ENCODE measurements at regions not wholly inside any gene's neighbourhood (a gene's known extent, or its start where the extent isn't known, plus 50 kb on each side); places are given as distances from the start of the nearest gene placed in this dataset.

DNA sequence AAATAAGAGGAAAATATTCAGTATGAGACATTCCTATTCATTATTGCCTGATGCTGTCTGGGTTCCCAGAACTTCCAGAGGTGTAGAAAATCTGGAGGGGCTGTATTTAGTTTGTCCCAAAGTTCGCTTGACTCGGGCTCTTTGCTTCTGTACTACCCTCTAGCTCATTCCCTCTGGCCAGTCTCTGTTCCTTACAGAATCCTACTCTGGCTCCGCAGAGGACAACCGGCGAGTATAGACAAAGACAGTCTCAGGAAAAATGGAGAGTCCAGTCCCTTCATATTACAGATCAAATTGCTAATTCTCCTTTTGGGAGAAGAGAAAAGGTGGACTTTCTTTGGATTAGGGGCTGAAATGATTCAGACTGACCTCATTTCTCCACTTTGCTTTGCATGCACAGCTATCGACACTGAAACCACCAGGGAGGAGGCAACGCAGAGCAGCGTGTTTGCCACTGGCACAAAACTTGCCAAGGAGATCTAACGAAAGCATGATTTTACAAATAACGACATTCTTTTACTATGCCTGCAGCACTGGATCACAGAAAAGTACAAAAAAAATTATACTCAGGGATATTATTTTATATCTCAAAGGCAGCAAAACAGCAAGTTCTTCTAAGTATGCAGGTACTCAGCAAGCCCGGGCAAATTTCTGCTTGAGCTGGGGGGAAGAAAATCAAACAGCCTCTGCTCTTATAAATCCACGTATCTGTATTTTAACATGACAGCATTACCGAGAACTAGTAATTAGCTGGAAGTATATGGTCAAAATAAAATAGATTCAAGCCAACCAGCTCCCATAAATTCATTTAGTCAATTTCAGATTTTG is 279.7 kb downstream of the NPR3 start:
- no peak for DNase-seq (ENCODE audit: low read depth)

DNA sequence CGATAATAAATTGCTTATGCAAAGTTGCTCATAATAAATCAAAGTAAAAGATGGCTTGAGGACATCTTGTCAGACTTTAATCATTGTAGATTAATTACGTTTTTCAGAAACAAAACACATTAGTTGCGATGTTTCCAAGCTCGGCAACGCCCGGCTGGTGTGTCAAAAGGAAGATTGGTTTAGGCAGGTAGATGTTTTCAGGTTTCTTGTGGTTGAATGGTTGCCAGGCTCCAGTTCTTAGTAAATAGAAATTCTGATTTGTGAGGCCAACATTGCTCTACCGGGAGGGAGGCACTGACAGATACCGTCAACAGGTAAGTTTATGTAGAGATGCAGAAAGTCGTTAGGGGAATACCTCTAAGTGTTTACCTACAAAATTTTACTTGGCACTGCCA is 280.3 kb downstream of the NPR3 start:
- DNase-seq (ENCODE audit: low read depth): no peak

GRCh38 chr5:32996336-32996735 is 285.2 kb downstream of the NPR3 start:
- DNase-seq (ENCODE audit: low read depth): no peak

- no peak for DNase-seq (ENCODE audit: low read depth)
Observed at GRCh38 chr5:33008751-33009418, 297.8 kb downstream of the NPR3 start.

GRCh38 chr5:33010846-33011245 is 299.7 kb downstream of the NPR3 start:
- DNase-seq (ENCODE audit: low read depth): no peak

DNA sequence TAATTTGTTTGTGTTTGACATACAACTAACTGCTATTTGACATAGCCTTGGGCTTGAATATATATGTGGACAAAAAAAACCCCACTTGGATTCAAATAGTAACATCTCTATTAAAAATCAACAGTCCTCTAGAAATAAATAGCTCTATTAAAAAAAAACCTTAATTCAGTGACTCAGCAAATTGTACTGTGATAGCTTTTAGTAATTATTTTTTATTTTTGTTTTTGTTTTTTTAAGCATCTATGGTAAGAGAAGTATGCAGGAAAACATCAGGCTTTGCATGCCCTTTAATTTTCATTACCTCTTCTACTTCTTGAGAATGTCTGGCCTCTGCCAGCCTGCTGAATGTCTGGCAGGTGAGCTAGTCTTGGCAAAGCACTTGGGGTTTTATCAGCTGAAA is 300.7 kb downstream of the NPR3 start:
- no peak for DNase-seq (ENCODE audit: low read depth)

DNA sequence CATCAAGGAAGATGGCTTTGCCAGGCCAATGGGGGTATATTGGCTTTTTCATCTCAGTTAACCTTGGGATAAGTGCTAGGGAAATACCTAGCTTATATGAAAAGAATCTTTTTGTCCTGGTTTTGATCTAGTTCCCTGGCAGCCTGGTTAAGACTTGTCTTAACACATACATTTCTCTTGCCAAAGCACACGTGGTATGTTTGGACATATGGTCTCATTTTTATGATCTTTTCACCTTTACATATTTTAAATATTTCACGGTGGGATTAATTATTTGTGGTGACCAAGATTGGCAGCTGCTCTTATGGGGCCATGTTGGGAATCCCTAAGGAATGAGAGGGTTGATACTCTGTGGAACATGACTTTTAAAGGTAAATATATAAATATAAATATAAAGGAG is 312.5 kb downstream of the NPR3 start:
- DNase-seq (ENCODE audit: low read depth): no peak

DNA sequence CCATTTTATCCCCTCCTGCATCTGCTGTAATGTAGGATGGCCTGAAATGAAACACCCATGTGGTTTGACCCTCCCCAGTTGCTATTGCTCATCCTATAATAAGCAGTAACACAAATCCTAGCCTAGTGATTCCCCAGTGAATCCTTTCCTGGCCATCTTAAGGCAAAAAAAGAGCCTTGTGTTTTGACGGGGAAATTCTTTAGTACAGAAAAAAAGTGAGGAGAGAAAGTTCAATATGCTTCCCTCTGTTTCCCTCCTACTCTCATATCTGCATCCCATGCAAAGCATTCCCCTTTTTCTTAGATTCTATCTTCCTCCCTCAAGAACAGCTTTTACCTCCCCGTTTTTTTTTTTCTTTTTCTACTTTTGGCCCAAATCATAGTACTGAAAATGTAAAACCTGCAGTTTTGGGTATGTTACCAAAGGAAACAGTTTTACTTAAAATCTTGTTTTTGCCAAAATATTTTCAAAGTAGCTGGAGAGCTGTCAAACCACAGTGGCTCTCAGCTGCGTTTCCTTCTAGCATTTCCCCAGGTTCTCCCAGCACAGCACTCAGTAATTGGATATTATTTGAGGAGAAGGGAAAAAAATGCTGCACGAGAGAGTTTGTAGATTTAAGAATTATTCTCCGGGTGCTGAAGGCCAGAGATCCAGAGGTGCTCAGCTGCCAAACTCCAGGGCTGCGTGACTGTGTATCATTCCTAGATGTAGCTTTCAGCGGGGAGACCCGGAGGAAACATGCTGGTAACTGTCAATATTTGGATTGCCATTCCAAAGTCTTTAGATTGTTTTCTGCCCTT is 321.4 kb downstream of the NPR3 start:
- DNase-seq (ENCODE audit: low read depth): peak; percentile 65

GRCh38 chr5:33033516-33033915 is 322.4 kb downstream of the NPR3 start:
- DNase-seq (ENCODE audit: low read depth): no peak

DNA sequence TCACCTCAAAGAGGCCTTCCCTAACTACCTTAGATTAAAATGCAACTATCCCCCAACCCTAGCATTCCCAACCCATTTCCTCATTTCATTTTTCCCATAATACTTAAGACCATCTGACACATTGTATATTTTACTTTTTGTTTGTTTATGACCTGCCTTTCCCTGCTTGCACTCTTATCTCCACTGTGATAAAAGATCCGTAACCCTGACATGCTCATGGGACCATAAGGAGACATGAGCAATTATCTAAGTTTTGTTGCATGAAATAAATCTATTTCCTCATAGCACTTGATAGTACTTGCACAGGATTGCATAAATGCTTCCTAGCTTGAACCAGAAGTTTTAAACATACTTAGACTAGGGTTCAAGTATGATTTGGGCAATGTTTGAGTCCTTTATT is 323.7 kb downstream of the NPR3 start:
- DNase-seq (ENCODE audit: low read depth): no peak

DNA sequence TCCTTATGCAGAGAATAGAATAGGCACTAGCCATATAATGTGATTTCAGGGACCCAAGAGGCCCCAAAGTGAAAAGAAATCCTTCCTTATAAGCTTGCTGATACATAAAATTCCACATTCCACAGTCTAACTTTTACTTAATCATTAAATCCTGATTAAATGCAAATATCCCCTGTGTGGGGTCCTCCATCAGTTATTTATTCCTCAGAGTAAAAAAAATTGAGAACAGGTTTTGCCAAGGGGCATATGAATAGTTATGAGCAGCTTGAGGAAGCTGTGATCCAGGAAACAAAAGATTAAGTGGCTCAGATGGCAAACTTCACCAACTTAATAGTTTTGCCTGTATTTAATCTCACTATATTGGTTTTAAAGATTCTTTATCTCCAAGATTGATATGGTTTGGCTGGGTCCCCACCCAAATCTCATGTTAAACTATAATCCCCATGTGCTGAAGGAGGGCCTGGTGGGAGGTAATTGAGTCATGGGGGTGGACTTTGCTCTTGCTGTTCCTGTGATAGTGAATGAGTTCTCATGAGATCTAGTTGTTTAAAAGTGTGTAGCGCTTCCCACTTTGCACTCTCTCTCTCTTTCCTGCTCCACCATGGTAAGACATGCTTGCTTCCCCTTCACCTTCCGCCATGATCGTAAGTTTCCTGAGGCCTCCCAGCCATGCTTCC is 324.9 kb downstream of the NPR3 start:
- DNase-seq (ENCODE audit: low read depth): no peak

GRCh38 chr5:33037076-33037475 is 326.0 kb downstream of the NPR3 start:
- DNase-seq (ENCODE audit: low read depth): no peak

GRCh38 chr5:33041586-33041985 is 330.5 kb downstream of the NPR3 start:
- DNase-seq (ENCODE audit: low read depth): no peak

- DNase-seq (ENCODE audit: low read depth): no peak
Observed at GRCh38 chr5:33043343-33043997, 332.3 kb downstream of the NPR3 start.

DNA sequence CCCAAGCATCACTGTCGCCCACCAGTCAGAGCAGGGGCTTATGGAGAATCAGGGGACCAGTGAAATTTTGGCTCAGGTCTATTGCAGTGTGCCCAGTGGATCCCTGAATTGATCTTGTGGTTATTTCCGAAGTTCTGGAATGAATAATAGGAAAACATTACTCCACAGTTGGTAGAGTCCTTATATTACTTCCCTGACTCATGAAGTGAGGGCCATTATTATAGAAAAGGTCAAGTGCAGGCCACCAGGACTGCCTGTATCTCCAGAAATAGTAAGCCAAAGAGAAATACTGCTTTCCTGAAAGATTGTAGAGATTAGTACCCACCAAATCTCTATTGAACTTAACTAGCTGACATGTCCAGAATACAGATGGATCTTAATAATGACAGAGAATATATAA is 335.0 kb downstream of the NPR3 start:
- DNase-seq (ENCODE audit: low read depth): no peak

GRCh38 chr5:33048315-33048714 is 337.2 kb downstream of the NPR3 start:
- DNase-seq (ENCODE audit: low read depth): no peak

DNA sequence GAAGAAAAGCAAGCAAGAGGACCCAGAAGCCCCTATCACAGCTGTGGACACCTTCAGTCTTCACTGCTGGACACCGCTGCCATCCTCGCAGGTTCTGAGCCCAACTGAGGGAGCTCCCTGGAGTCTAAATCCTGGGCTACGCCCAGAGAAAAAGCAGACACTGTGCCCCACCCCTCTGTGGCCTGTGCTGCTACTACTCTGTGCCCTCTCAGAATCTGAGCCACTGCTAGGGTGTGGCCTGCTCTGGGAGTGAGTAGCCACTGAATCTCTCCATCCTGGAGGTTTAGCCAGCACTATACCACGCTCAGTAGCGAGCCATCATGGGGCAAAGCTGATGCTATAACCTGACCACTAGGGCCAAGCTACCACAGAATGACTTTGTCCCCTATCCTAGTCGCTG is 338.2 kb downstream of the NPR3 start:
- no peak for DNase-seq (ENCODE audit: low read depth)

- DNase-seq (ENCODE audit: low read depth): no peak
Observed at GRCh38 chr5:33049842-33050241, 338.7 kb downstream of the NPR3 start.

- DNase-seq (ENCODE audit: low read depth): no peak
Observed at GRCh38 chr5:33059081-33059480, 348.0 kb downstream of the NPR3 start.

DNA sequence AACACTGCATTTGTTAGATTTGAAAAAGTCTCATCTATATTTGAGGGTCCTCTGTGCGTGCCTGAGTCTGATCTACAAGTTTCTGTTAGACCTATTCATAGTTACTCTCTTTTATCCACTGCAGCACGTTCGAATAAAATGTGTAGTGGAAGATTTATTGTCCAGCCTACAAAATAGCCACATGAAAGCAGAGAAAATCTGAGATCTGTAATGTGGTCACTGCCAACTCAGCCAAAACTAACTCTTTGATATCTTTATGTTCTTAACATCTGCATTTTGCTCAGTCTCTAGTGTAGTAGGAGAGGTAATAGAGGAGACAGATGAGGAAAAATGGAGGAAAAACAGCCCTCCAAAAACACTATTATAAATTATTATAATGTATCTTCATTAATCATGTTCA is 354.0 kb downstream of the NPR3 start:
- no peak for DNase-seq (ENCODE audit: low read depth)

- no peak for DNase-seq (ENCODE audit: low read depth)
Observed at GRCh38 chr5:33067291-33067690, 356.2 kb downstream of the NPR3 start.

DNA sequence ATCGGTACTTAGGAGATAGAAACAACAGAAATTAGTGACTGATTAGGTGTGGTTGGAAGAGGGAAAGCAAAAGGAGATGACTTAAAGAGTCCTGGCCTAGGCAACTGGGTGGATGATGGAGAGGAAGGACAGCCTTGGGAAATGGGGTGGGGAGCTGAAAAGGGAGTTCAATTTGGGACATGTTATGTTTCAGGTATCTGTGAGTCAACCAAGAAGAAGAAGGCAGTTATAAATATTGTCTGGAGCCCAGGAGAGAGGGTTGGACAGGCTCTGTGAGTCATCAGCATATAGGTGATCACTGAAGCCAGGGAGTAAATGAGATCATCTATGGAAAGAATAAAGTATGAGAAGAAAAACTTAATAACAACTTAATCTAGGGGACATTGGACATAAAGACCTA is 357.7 kb downstream of the NPR3 start:
- DNase-seq (ENCODE audit: low read depth): no peak

Measured in forelimb muscle (tissue), 1 donor.